Pancreas (tissue), 10 donors: ENCODE measurements at regions not wholly inside any gene's neighbourhood (a gene's known extent, or its start where the extent isn't known, plus 50 kb on each side); places are given as distances from the start of the nearest gene placed in this dataset.

Experiments
- ATAC-seq, 4 donors: fragments of 200-7000 bp; cut with Tn5 transposase; one replicate each; pipeline versions ENCODE4 v1.8.0 to v1.9.1; 2020; ENCODE audit warnings: mild to moderate bottlenecking in 4 of 4, moderate library complexity in 4 of 4
- DNase-seq, 6 donors: peaks; one replicate each; pipeline ENCODE4 v3.0.0-alpha.2; 2020
- FAIRE-seq: peaks from 2 replicates; lab custom pipeline; 2012; peaks lifted over from hg19 to GRCh38; lab: Jason Lieb, UNC
- H3K27ac ChIP-seq, 4 donors: fragments of 200-600 bp; sonication (generic); 1 replicate in 3 of 4; 2 replicates in 1 of 4; pipeline versions ENCODE4 v1.5.0 to v1.8.0; 2020
- H3K27me3 ChIP-seq, 4 donors: fragments of 200-600 bp; one replicate each; pipeline ENCODE4 v1.8.0; 2021
- H3K36me3 ChIP-seq, 3 donors: fragments of 200-600 bp; sonication (generic) in 1 of 3; one replicate each; pipeline versions ENCODE4 v1.5.0 to v1.8.0; 2020 to 2021
- H3K4me1 ChIP-seq, 3 donors: fragments of 200-600 bp; one replicate each; pipeline ENCODE4 v1.8.0; 2021
- H3K4me3 ChIP-seq, 4 donors: fragments of 200-600 bp; sonication (generic) in 2 of 4; one replicate each; pipeline versions ENCODE4 v1.5.0 to v1.8.0; 2020 to 2021
- H3K9me3 ChIP-seq, 4 donors: fragments of 200-600 bp; one replicate each; pipeline ENCODE4 v1.8.0; 2021
- WGBS, 2 donors: extraction: QIAGEN DNeasy Blood & Tissue Kit; methylation state at CpG; one replicate each; pipeline ENCODE4 v1.1.7; 2013; 5-methylcytosine and 5-hydroxymethylcytosine counted together
- intact Hi-C, 3 donors: fragments of 100-400 bp; cut with DNase I; formaldehyde crosslinking; loops; one replicate each; pipeline versions ENCODE4 v1.11.1 to v1.14.2; 2022
- TF ChIP-seq, protein P1 (sequence below), 4 donors: fragments of 200-600 bp; sonication (generic) in 3 of 4; IDR thresholded peaks; one replicate each; pipeline versions ENCODE4 v1.5.0 to v1.8.0; 2021; ENCODE audit warnings: antibody characterized with exemption in 4 of 4
- donor health status: healthy with polysubstance abuse.
- donor health status: DM: no; HTN: no; CAD: no; lungs with moderate emphysema.
- donor health status: DM: no; HTN: no; CAD: no.
- donor health status: control.
- donor health status: control.
- donor health status: Bipolar disorder and iron deficiency.
- donor health status: DM: yes; HTN: yes; CAD: no.
- donor health status: DM: no; HTN: no; CAD: no.
- donor health status: DM: no; HTN: no; CAD: no.
- donor health status: DM: yes; HTN: yes; CAD: no.

DNA sequence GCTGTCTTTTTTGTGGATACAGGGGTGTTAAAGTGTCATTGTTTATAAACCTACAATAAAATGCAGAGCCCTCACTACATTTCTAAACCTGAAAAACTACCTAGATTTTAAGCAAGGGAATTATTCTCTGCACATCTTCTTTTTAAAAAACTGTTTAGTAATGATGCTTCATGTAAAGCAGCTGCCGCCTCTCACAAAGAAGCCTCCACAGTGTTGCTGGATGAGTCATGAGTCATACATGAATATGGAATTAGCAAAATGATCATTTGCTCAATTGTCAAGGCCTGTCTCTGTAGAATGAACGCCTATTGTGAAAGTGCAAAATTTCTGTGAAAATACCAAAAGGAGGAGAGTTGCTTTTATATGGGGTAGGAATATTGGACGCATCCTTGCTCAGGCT lies 259.5 kb upstream of the CHRM3 start:
- Histone ChIP-seq H3K36me3 (no peaks in the 10 kb centered on the region), H3K9me3 (no peaks in the 10 kb centered on the region), H3K27me3 (no peaks in the 10 kb centered on the region), H3K4me3 (no peak overlapping the region), H3K27ac (no peak overlapping the region), H3K4me1 (no peaks in the 10 kb centered on the region)
- FAIRE-seq (no peak), ATAC-seq (no peak), DNase-seq (no peak)
- TF ChIP-seq, protein P1, sequence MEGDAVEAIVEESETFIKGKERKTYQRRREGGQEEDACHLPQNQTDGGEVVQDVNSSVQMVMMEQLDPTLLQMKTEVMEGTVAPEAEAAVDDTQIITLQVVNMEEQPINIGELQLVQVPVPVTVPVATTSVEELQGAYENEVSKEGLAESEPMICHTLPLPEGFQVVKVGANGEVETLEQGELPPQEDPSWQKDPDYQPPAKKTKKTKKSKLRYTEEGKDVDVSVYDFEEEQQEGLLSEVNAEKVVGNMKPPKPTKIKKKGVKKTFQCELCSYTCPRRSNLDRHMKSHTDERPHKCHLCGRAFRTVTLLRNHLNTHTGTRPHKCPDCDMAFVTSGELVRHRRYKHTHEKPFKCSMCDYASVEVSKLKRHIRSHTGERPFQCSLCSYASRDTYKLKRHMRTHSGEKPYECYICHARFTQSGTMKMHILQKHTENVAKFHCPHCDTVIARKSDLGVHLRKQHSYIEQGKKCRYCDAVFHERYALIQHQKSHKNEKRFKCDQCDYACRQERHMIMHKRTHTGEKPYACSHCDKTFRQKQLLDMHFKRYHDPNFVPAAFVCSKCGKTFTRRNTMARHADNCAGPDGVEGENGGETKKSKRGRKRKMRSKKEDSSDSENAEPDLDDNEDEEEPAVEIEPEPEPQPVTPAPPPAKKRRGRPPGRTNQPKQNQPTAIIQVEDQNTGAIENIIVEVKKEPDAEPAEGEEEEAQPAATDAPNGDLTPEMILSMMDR (IDR thresholded peaks at IDR 0.05): no peak
- WGBS, 2 donors: 85 to 92% methylated on average over 3 of the region's 3 CpGs
- intact Hi-C loops: no loop called here

DNA sequence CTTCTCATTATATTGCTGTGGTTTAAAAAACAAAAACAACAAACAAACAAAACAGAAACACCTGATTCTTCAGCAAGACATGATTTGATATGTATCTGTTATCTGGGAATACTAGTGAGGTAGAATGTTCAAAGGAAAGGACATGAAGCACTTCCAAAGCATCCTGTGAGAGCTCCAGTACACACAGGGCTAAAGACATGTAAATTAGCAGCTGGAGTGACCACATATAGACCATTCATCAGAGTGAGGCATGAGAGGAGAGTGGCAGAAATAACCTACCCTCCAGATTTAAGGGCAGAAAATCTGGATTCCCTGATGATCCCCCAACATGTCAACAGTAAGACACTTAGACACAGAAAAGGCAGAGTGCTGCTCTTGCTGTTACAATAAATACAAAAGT lies 260.5 kb upstream of the CHRM3 start:
- intact Hi-C loops: no loop called here
- no peaks in the 10 kb centered on the region for H3K27me3 ChIP-seq
- DNase-seq (no peak), ATAC-seq (no peak), FAIRE-seq (no peak)
- TF ChIP-seq, protein P1 (IDR thresholded peaks at IDR 0.05): no peak
- H3K4me1 ChIP-seq: no peaks in the 10 kb centered on the region
- H3K27ac ChIP-seq: no peak overlapping the region
- H3K36me3 ChIP-seq: no peaks in the 10 kb centered on the region
- H3K4me3 ChIP-seq: no peak overlapping the region
- no peaks in the 10 kb centered on the region for H3K9me3 ChIP-seq

DNA sequence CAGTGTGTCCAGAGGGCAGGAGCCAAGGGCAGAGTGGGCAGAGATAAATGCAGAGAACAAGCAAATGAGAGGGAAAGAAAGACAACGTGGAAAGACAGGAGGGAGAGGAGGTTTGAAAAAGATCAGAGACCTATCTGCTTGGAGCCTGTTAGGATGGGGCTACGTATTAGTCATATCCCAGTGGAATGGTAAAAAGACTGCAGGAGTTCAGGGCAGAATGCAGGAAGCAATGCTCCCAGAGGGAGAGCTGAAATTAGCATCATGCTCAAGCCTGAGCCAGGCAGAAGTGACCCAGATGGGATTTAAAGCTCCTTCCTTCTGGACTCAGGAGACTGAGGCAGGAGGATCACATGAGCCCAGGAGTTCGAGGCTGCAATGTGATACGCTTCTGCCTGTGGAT lies 261.3 kb upstream of the CHRM3 start:
- intact Hi-C loops: no loop called here
- DNase-seq: no peak
- H3K4me1 ChIP-seq: no peaks in the 10 kb centered on the region
- TF ChIP-seq, protein P1 (IDR thresholded peaks at IDR 0.05): no peak
- ATAC-seq: no peak
- H3K36me3 ChIP-seq: no peaks in the 10 kb centered on the region
- no peak overlapping the region for H3K4me3 ChIP-seq
- no peak for FAIRE-seq
- H3K9me3 ChIP-seq: no peaks in the 10 kb centered on the region
- H3K27me3 ChIP-seq: no peaks in the 10 kb centered on the region
- 62 to 63% methylated on average over 4 of the region's 4 CpGs for WGBS, 2 donors
- H3K27ac ChIP-seq: no peak overlapping the region

GRCh38 chr1:239123260-239123659 lies 263.1 kb upstream of the CHRM3 start:
- no peaks in the 10 kb centered on the region for H3K27me3 ChIP-seq
- no peak overlapping the region for H3K27ac ChIP-seq
- no peaks in the 10 kb centered on the region for H3K4me1 ChIP-seq
- no peaks in the 10 kb centered on the region for H3K36me3 ChIP-seq
- intact Hi-C loops: no loop called here
- TF ChIP-seq, protein P1 (IDR thresholded peaks at IDR 0.05): no peak
- no peak for DNase-seq
- WGBS, 2 donors: 57 to 71% methylated on average over 4 of the region's 4 CpGs
- FAIRE-seq: no peak
- ATAC-seq: no peak
- no peak overlapping the region for H3K4me3 ChIP-seq
- no peaks in the 10 kb centered on the region for H3K9me3 ChIP-seq

- Histone ChIP-seq H3K4me1 (no peaks in the 10 kb centered on the region), H3K36me3 (no peaks in the 10 kb centered on the region), H3K27me3 (no peaks in the 10 kb centered on the region), H3K4me3 (no peak overlapping the region), H3K9me3 (no peaks in the 10 kb centered on the region), H3K27ac (no peak overlapping the region)
- DNase-seq (no peak), ATAC-seq (no peak), FAIRE-seq (no peak)
- intact Hi-C loops: no loop called here
- TF ChIP-seq, protein P1 (IDR thresholded peaks at IDR 0.05): no peak
- 56 to 61% methylated on average over 5 of the region's 5 CpGs for WGBS, 2 donors
Measured at GRCh38 chr1:239112101-239112935, 274.1 kb upstream of the CHRM3 start.
